ENCODE measurements at regions not wholly inside any gene's neighbourhood (a gene's known extent, or its start where the extent isn't known, plus 50 kb on each side); places are given as distances from the start of the nearest gene placed in this dataset.

- no peaks in the 10 kb centered on the region for H3K27me3 ChIP-seq
- H3K4me3 ChIP-seq = no peak overlapping the region
- H3K36me3 ChIP-seq = no peaks in the 10 kb centered on the region
- no peaks in the 10 kb centered on the region for H3K9me3 ChIP-seq
- no peaks in the 10 kb centered on the region for H3K4me1 ChIP-seq
- no peak for DNase-seq (ENCODE audit: extremely low spot score in 2 of 2)
- no peak overlapping the region for H3K27ac ChIP-seq
- no peak for TF ChIP-seq POLR2AphosphoS5 (IDR thresholded peaks at IDR 0.05; ENCODE audit: insufficient read depth in 1 of 2, low read depth in 1 of 2)
- no peak for TF ChIP-seq POLR2A (IDR thresholded peaks at IDR 0.05)
- no peak for TF ChIP-seq CTCF (IDR thresholded peaks at IDR 0.05)
- intact Hi-C loops (cut with DNase I) = no loop called here
Measured at GRCh38 chr5:5046680-5047502, 93.2 kb upstream of the ADAMTS16 start.

- no peaks in the 10 kb centered on the region for H3K4me1 ChIP-seq
- no peaks in the 10 kb centered on the region for H3K36me3 ChIP-seq
- intact Hi-C loops (cut with DNase I) = no loop called here
- H3K4me3 ChIP-seq = no peak overlapping the region
- no peak overlapping the region for H3K27ac ChIP-seq
- DNase-seq (ENCODE audit: extremely low spot score in 2 of 2) = no peak
- no peaks in the 10 kb centered on the region for H3K9me3 ChIP-seq
- no peak for TF ChIP-seq CTCF (IDR thresholded peaks at IDR 0.05)
- TF ChIP-seq POLR2A (IDR thresholded peaks at IDR 0.05) = no peak
- no peak for TF ChIP-seq POLR2AphosphoS5 (IDR thresholded peaks at IDR 0.05; ENCODE audit: insufficient read depth in 1 of 2, low read depth in 1 of 2)
- no peaks in the 10 kb centered on the region for H3K27me3 ChIP-seq
Measured at GRCh38 chr5:5050801-5051200, 89.3 kb upstream of the ADAMTS16 start.

- H3K27me3 ChIP-seq = no peaks in the 10 kb centered on the region
- TF ChIP-seq CTCF (IDR thresholded peaks at IDR 0.05) = no peak
- no peak for TF ChIP-seq POLR2A (IDR thresholded peaks at IDR 0.05)
- TF ChIP-seq POLR2AphosphoS5 (IDR thresholded peaks at IDR 0.05; ENCODE audit: insufficient read depth in 1 of 2, low read depth in 1 of 2) = no peak
- H3K4me3 ChIP-seq = no peak overlapping the region
- no peak for DNase-seq (ENCODE audit: extremely low spot score in 2 of 2)
- H3K4me1 ChIP-seq = no peaks in the 10 kb centered on the region
- no peak overlapping the region for H3K27ac ChIP-seq
- no peaks in the 10 kb centered on the region for H3K36me3 ChIP-seq
- intact Hi-C loops (cut with DNase I) = no loop called here
- no peaks in the 10 kb centered on the region for H3K9me3 ChIP-seq
Measured at GRCh38 chr5:5055712-5056111, 84.4 kb upstream of the ADAMTS16 start.

GRCh38 chr5:5061836-5062235, 78.3 kb upstream of the ADAMTS16 start:
- no peak overlapping the region for H3K27ac ChIP-seq
- no peak overlapping the region for H3K4me3 ChIP-seq
- no peak for TF ChIP-seq POLR2AphosphoS5 (IDR thresholded peaks at IDR 0.05; ENCODE audit: insufficient read depth in 1 of 2, low read depth in 1 of 2)
- no peak for TF ChIP-seq CTCF (IDR thresholded peaks at IDR 0.05)
- no peak for TF ChIP-seq POLR2A (IDR thresholded peaks at IDR 0.05)
- no peaks in the 10 kb centered on the region for H3K9me3 ChIP-seq
- intact Hi-C loops (cut with DNase I) = no loop called here
- DNase-seq (ENCODE audit: extremely low spot score in 2 of 2) = no peak
- no peaks in the 10 kb centered on the region for H3K27me3 ChIP-seq
- H3K36me3 ChIP-seq = no peaks in the 10 kb centered on the region
- H3K4me1 ChIP-seq = peaks cover 7% of the 10 kb centered on the region

- Histone ChIP-seq H3K4me1 (peaks cover 7% of the 10 kb centered on the region), H3K36me3 (no peaks in the 10 kb centered on the region), H3K9me3 (no peaks in the 10 kb centered on the region), H3K4me3 (no peak overlapping the region), H3K27ac (no peak overlapping the region), H3K27me3 (no peaks in the 10 kb centered on the region)
- no peak for TF ChIP-seq POLR2AphosphoS5 (IDR thresholded peaks at IDR 0.05; ENCODE audit: insufficient read depth in 1 of 2, low read depth in 1 of 2)
- TF ChIP-seq POLR2A (IDR thresholded peaks at IDR 0.05) = no peak
- TF ChIP-seq CTCF (IDR thresholded peaks at IDR 0.05) = no peak
- DNase-seq (ENCODE audit: extremely low spot score in 2 of 2) = no peak
- intact Hi-C loops (cut with DNase I) = no loop called here
Measured at GRCh38 chr5:5062525-5063302, 77.4 kb upstream of the ADAMTS16 start.
